ENCODE measurements at regions not wholly inside any gene's neighbourhood (a gene's known extent, or its start where the extent isn't known, plus 50 kb on each side); places are given as distances from the start of the nearest gene placed in this dataset.

- Histone ChIP-seq H3K27ac (ENCODE audit: low read depth in 2 of 2, low read length in 1 of 2) (no peak overlapping the region), H3F3A (replicated peaks; ENCODE audit: insufficient read depth) (no peaks in the 10 kb centered on the region), H4K20me1 (ENCODE audit: insufficient read depth) (no peaks in the 10 kb centered on the region), H3K79me2 (ENCODE audit: insufficient read depth) (no peaks in the 10 kb centered on the region), H3K4me3 (ENCODE audit: low read depth in 2 of 2, low read length in 1 of 2) (no peak overlapping the region), H3K9ac (no peak overlapping the region), H2AFZ (ENCODE audit: low read depth) (no peak overlapping the region), H3K9me2 (no peaks in the 10 kb centered on the region), H3K4me2 (no peak overlapping the region), H3K36me3 (replicated peaks in 1 of 2; ENCODE audit: control insufficient read depth in 1 of 2, insufficient read depth in 2 of 2, low read length in 1 of 2) (no peaks in the 10 kb centered on the region), H3K9me3 (no peaks in the 10 kb centered on the region), H3K4me1 (ENCODE audit: control insufficient read depth in 1 of 2, insufficient read depth in 2 of 2, low read depth in 1 of 2, low read length in 1 of 2) (no peaks in the 10 kb centered on the region), H3K27me3 (ENCODE audit: insufficient read depth) (no peaks in the 10 kb centered on the region)
- TF ChIP-seq USF1 (IDR thresholded peaks at IDR 0.05; ENCODE audit: borderline replicate concordance, low read depth), result no peak
- no peak for TF ChIP-seq GATA2 (CRISPR knock-in tag; IDR thresholded peaks at IDR 0.05)
- no peak for TF ChIP-seq EP300 (IDR thresholded peaks at IDR 0.05; ENCODE audit: borderline replicate concordance in 1 of 2, low read depth in 1 of 2, low read length in 1 of 2)
- no peak for TF ChIP-seq TAF1 (IDR thresholded peaks at IDR 0.05; ENCODE audit: borderline replicate concordance, low read depth, low read length)
- TF ChIP-seq ELF1 (IDR thresholded peaks at IDR 0.05), result no peak
- TF ChIP-seq NRF1 (IDR thresholded peaks at IDR 0.05; ENCODE audit: low read depth, low read length), result no peak
- no peak for TF ChIP-seq TEAD4 (IDR thresholded peaks at IDR 0.05; ENCODE audit: borderline replicate concordance, insufficient read depth)
- TF ChIP-seq CTCF (IDR thresholded peaks at IDR 0.05), result no peak
- no peak for TF ChIP-seq JUND (IDR thresholded peaks at IDR 0.05)
- DNase-seq, result no peak
- CTCF ChIA-PET, result no interaction called here
- POLR2A ChIA-PET, result no interaction called here
- WGBS (ENCODE audit: low lambda C conversion rate), result 31% methylated on average over 2 of the region's 2 CpGs
These were observed 521.2 kb downstream of the CHSY3 start for GRCh38 chr5:130425424-130425823.

- H3K27ac ChIP-seq (ENCODE audit: low read depth in 2 of 2, low read length in 1 of 2), result no peak overlapping the region
- no peaks in the 10 kb centered on the region for H3K27me3 ChIP-seq (ENCODE audit: insufficient read depth)
- DNase-seq, result no peak
- no peaks in the 10 kb centered on the region for H3K4me1 ChIP-seq (ENCODE audit: control insufficient read depth in 1 of 2, insufficient read depth in 2 of 2, low read depth in 1 of 2, low read length in 1 of 2)
- ChIA-PET POLR2A (no interaction called here), CTCF (no interaction called here)
- no peaks in the 10 kb centered on the region for H4K20me1 ChIP-seq (ENCODE audit: insufficient read depth)
- no peaks in the 10 kb centered on the region for H3K9me2 ChIP-seq
- H3K9ac ChIP-seq, result no peak overlapping the region
- no peak for TF ChIP-seq CHD2 (IDR thresholded peaks at IDR 0.05; ENCODE audit: low read length, partially characterized antibody)
- TF ChIP-seq POLR2AphosphoS5 (IDR thresholded peaks at IDR 0.05; ENCODE audit: low read depth, low read length), result no peak
- TF ChIP-seq NRF1 (IDR thresholded peaks at IDR 0.05; ENCODE audit: low read depth, low read length), result no peak
- no peak for TF ChIP-seq USF1 (IDR thresholded peaks at IDR 0.05; ENCODE audit: borderline replicate concordance, low read depth)
- TF ChIP-seq EP300 (IDR thresholded peaks at IDR 0.05; ENCODE audit: borderline replicate concordance in 1 of 2, low read depth in 1 of 2, low read length in 1 of 2), result no peak
- no peak for TF ChIP-seq TAF1 (IDR thresholded peaks at IDR 0.05; ENCODE audit: borderline replicate concordance, low read depth, low read length)
- TF ChIP-seq FOSL2 (IDR thresholded peaks at IDR 0.05; ENCODE audit: borderline replicate concordance, low read depth), result no peak
- TF ChIP-seq IRF3 (IDR thresholded peaks at IDR 0.05; ENCODE audit: low read depth, low read length), result no peak
- no peaks in the 10 kb centered on the region for H3K36me3 ChIP-seq (replicated peaks in 1 of 2; ENCODE audit: control insufficient read depth in 1 of 2, insufficient read depth in 2 of 2, low read length in 1 of 2)
- no peak overlapping the region for H2AFZ ChIP-seq (ENCODE audit: low read depth)
- no peak overlapping the region for H3K4me2 ChIP-seq
- no peaks in the 10 kb centered on the region for H3K79me2 ChIP-seq (ENCODE audit: insufficient read depth)
- H3F3A ChIP-seq (replicated peaks; ENCODE audit: insufficient read depth), result no peaks in the 10 kb centered on the region
- no peak overlapping the region for H3K4me3 ChIP-seq (ENCODE audit: low read depth in 2 of 2, low read length in 1 of 2)
- no peaks in the 10 kb centered on the region for H3K9me3 ChIP-seq
- WGBS (ENCODE audit: low lambda C conversion rate), result 6% methylated on average over 2 of the region's 2 CpGs
These were observed 520.1 kb downstream of the CHSY3 start for GRCh38 chr5:130424341-130424740.
